GM18907 (cell line): ENCODE measurements at regions not wholly inside any gene's neighbourhood (a gene's known extent, or its start where the extent isn't known, plus 50 kb on each side); places are given as distances from the start of the nearest gene placed in this dataset.
A peak's percentile ranks its signal among the peaks of the same experiment; 100 is the strongest.

ENCODE experiments used
- ATAC-seq: cut with Tn5 transposase; IDR thresholded peaks from one replicate; pipeline ENCODE4 v1.9.1; 2021; ENCODE audit warnings: mild to moderate bottlenecking, moderate library complexity; ENCODE audit not compliant: unreplicated experiment

DNA sequence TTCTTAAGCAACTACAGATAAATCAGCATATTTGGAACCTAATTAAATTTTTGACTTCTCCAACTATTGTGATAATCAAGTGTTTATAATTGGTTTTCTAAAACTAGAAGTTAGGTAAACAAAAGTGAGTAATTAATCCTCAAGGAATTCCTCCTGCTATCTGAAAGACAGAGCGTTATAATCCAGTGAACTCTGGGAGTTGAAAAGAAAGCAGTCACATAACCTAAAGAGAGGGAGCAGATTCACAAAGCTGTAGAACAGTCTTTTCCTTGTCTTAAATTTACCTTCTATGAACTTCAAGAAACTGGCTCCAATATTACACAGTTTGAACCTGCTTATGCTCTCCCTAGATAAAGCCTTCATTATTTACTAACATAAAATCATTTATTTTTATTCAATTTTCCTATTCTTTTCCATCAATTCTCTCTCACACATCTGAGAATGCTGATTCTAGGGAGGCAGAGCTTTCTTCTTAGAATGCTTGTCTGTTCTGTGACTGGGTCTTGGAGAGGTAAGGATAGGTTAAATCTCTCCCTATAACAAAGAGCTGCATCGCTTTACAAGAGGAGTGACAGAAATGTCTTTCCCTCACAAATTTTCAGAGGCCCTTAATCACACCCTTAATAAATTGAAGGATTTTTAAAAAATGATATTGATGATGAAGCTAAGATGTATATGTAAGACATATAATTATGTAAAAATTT lies 132.8 kb downstream of the TUSC7 start:
- no peak for ATAC-seq

DNA sequence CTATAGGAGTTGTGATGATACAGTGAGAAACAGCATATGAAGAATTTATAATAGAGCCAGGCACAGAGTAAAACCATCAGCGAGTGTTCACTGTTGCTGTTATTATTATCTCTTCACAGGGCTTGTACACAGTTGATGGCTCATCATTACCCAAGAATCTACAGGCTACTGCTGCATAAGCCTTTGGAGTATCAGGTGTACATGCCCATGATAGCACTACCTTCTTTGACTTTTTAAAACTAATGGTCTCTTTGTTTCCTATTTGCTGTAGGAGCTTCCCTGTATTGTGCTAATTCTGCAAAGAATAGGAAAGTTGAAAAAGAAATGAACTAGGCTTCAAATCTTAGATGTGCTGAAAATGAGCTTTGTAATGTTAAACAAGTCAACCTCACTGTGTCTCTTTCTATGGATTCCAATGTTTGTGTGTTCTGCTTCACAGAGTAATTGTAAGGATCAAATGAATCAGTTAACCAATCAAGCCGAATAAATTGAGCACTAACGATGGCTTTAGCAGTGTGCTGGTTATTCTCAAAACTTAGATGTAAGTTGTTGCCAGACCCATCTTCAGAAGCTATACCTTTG lies 138.8 kb downstream of the TUSC7 start:
- no peak for ATAC-seq

DNA sequence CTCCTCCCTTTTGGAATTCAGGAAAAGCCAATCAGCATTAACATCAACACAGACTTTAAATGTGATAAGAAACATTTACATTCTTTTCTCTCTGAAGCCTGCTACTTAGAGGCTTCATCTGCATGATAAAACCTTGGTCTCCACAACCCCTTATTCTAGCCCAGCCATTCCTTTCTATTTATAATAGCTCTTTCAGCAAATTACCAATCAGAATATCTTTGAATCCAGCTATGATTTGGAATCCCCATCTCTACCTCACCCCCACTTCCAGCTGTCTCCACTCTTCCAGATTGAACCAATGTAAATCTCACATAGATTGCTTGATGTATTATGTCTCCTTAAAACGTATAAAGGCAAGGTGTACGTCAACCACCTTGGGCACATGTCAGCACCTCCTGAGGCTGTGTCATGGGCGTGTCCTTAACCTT lies 139.7 kb downstream of the TUSC7 start:
- ATAC-seq: no peak

DNA sequence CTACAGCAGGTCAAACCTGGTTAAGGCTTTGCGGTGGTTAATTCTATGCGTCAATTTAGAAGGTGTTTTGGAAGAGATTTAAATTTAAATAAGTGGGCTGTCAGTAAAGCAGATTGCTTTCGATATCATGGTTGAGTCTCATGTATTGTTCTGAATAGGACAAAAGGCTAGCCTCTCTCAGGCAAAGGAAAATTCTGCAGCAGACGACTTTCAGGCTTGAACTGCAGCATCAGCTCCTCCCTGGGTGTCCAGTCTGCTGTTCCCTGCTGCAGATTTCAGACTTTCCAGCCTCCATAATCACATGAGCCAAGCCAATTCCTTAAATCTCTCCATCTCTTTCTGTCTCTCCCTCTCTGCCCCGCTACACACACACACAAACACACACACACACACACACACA lies 143.2 kb downstream of the TUSC7 start:
- ATAC-seq: no peak

DNA sequence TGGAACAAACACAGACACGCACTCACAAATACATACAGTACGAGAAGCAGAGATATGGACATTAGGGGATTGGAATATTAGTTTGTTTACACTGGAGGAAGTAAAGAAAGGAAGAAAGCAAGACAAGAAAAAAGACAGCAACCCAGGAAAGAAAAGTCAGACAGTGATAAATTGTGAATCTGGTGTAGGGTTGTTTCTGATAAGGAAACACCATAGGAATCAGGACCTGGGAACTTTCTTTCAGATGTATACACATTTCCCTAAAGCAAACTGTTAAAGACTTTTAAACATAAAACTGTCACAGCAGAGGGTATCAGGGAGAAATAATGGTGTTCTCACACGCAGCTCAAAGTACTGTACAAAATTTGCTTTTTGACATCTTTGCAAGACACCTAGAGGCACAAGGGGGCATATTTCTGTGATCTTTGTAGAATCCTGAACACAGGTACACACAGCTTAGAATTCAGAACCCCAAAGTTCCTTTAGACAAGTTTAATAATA lies 153.7 kb downstream of the TUSC7 start:
- no peak for ATAC-seq

DNA sequence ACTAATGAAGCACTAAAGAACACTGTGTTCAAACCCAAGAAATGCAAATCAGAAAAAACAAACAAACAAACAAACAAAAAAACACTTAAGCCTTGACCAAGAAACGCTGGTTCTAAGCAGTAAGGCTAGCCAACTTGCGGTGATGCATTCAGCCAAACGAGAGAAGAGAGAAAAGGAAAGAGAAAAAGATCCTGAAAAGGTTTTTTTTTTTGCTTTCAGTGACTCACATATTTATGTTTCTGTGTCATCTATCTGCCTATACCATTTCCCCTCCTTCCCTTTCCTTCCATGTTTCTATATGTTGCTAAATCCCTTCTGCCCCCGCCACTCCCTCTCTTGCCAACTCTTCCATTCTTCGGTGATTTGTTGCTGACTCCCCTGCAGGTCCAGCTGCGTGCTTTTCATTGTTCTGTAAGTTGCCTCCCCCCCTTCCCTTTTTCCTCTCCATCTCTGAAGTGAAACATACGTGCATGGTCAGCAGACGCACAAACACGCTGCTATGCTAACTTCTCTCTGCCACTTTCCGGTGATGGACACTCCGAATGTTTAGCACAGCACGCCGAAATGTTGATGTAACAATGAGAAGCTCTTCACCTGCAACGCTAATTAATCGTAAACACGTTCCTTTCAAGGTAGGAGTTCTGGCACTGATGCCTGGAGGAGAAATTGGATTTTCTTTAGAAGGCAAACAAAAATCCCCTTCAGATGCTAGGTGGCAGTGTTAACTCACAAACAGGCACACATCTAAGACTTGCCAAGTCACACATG lies 154.4 kb downstream of the TUSC7 start:
- no peak for ATAC-seq

DNA sequence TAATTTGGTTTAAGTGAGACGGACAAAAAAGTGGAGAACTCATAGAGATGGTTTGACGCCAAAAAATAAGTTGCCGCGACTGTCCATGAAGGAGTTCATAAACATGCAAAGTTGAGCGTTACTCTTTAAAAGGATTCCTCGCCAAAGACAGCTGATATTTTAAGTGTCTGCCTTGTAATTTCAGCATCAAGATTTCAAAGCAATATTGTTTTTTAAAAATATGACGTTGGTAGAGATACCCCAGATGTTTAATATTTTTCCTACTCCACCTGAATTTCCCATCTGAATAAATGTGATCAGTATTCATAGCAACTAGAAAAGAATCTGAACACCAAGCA lies 155.0 kb downstream of the TUSC7 start:
- no peak for ATAC-seq

DNA sequence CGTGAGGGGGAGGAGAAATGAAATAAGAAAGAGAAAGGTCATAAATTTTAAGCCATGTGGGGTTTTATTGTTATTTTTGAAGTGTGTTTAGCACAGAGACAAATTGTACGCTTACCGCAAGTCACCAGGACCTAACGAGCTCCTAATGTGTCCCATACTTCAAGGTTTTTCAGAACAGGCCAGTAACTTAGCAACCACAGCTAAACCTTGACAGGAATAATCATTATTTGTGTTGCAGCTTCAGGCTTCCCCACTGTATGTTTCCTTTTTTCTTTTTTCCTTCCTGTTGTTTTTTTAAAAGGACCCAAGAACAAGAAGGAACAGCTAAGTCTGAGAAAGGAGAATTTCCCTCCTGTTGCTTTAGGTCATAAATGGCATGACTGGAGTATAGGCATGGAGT lies 160.8 kb downstream of the TUSC7 start:
- ATAC-seq: no peak

DNA sequence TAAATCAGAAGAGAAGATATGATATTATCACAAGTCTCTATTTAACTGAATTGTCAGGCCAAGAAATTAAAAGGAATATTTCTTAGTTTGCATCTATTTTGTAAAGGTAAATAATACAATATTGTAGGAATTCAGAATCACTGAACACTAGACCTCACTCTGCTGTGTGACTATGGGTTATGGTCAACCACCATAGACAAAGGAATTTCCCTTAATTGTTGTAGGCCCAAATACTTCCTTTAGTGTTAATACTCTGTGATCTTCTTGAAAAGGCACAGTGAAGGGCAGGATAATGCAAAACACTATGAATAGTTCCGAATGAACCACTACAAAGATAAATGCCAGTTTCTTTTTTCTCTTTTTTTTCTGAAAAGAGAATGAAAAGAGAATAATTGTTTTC lies 162.3 kb downstream of the TUSC7 start:
- no peak for ATAC-seq

DNA sequence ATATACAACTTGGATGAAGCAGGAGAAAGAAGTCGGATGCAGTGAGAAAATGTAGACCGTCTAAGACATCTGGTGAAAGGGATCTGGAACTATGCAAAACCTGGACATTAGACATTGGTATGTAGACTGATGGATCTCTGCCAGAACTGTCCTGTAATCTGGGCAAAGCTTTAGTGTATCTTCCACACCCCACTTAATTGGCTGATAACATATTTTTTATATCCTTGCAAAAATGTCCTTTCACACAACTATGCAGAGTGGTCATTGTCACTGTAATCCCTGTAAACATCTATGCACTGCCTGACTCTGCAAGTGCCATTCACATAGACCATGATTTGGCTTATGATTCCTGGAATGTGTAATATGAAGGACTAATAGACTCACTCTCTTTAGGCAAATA lies 163.1 kb downstream of the TUSC7 start:
- no peak for ATAC-seq

DNA sequence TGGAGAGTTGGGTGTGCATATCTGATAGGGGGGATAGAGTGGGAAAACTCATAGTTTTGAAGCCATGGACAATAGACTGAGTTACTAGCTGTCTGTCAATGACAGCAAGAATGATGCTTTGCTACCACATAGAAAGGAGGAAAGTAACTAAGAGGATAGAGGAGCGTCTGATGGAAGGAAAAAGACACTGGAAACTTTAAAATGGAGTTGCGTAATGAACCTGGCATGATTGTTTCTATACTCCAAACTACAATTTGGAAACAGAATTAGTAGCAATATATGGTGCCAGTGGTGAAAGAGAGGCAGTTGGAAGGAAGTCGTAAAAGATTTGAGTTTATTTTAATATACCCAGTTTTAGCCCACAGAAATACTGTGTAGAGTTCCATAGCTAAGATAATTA lies 163.6 kb downstream of the TUSC7 start:
- ATAC-seq: no peak

DNA sequence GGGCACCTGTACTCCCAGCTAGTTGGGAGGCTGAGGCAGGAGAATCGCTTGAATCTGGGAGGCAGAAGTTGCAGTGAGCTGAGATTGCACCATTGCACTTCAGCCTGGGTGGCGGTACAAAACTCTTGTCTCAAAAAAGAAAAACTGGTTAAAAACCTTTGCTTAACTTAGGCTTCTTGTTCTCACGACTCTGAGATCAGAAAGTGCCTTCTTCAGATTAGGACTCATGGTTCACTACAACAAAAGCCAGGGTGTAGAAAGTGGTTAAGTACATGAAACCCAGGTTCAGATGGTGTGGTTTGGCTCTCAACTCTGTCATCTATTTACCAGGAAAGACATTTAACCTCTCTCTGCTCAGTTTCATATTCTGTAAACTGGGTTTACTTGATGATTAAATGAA lies 168.4 kb downstream of the TUSC7 start:
- ATAC-seq: peak; percentile 81

DNA sequence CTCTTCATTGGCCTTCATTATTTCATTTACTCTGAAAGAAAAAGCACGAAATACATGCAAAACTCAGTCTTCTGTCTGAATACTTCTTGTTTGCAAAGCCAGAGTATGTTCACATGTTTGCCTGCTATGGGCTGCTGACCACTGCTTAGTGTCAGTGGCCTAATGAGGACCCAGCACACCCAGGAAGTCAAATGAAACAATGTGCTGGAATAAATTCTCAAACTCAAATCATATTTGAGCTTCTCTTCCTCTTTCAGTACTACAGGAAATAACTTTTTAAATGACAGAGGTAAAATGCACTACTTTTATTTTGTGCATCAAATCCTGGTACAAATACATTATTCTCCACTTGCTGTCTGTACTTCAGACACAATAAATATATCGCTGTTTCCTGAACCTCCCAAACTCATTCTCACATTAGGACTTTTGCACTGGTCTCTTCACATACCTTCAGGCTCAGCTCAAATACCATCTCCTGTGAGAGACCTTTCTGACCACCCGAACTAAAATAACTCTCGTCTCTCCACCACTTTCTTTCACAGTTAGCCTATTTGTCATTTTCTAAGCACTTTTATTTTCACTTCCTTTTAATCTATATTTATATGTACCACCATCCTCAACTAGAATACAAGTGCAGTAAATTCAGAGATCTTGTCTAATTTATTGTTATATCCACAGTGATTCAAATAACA lies 176.8 kb downstream of the TUSC7 start:
- ATAC-seq: peak; percentile 88

DNA sequence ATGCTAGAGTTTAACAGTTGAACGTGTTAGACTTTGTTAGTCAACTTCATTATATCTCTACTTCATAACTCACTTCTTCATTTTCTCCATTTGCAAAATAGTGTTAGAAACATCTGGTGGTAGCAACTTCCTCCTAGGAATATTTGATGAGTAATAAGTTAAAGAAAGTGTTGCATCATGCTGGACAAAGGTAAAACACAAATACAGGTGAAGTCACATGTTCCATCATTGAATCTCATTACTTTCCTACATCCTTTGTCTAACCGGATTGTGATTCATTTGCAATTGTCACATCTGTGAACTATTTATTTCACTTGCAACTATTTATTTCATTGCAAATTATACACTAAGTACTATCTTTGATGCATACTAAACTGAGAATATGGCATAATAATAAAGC lies 186.5 kb downstream of the TUSC7 start:
- no peak for ATAC-seq

DNA sequence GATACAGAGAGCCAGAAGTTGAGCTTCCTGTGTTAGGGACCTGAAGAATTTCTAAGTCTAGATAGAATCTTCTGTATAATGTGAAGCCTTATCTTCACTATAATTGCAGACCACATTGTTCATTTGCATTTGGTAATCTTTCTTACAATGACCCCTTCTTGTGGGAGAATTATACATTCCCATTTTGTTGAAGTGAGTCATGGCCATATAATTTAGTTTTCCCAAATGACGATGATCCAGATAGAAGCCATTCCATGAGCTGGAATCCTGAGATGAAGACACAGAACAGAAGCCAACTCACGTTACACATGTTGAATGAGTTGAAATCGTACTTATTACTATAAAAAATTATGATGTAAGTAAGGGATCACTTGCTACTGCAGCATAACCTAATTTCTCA lies 187.8 kb downstream of the TUSC7 start:
- ATAC-seq: no peak

DNA sequence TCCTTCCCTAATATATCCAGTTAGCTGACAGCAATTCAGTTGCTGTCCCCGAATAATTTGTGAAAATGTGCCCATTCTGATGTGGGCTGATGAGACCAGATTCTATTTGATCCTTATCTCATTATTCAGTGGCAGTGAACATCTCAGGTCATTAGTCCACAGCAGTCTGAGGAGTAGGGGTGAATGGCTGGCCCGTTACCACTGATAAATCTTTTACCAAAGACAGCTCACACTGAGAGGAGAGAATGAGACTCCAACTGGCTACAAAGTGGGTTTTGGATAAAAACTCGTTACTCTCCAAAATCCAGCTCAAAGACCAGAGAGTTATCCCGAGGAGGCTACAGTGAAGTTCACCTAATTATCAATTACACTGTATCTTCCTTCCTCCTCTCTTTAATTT lies 189.7 kb downstream of the TUSC7 start:
- no peak for ATAC-seq

DNA sequence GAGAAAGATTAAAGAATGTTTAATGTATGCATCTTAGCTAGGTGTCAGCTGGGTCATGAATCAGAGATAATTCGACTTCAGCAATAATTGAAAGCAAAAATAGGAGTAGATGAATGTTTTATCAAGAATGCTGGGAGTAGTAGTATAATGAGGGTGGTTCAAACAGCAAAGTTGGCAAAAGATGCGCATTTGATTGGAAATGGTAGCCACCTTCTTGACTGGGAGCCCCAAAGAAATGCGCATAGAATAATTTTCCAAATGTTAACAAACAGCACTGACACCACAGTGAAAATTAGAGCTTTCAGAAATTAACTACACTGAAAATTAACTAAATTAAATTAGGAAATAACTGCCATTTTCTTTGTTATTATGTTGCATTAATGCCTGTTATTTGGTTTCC lies 195.8 kb downstream of the TUSC7 start:
- no peak for ATAC-seq

DNA sequence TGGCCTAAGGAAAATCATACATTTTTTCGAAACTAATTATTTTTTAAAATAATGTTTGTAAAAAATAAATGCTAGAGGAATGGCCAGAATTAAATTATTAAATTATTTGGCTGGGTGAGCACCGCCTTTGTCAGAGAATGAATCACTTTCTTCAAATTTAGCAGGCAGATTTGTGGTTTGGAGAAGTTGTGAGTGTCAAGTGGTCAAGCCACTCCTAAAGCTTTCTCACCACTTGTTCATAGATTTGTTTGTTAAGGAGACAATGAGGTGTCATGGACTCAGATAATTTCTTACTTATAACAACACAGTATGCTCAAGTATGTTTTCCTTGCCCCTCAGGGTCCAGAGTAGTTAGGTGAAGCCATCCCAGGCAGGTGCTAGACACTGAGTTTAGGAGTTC lies 196.2 kb downstream of the TUSC7 start:
- no peak for ATAC-seq

DNA sequence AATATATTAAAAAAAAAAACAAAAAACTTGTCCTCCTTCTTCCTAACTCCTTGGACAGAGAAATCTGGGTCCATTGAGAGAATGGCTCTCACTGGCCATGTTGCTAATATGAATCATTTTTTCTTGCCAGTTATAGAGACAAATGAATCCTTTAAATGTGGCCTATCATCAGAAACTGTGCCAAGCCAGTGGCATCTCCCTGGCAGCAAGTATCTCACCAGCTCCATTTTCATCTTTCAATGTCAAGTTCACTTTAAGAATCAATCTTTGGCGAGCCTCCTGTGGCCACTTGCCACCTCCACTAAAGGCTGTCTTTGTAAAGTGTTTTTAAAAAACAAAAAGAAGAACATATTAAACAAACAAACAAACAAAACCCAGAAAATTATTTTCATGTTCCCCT lies 202.5 kb downstream of the TUSC7 start:
- ATAC-seq: no peak

DNA sequence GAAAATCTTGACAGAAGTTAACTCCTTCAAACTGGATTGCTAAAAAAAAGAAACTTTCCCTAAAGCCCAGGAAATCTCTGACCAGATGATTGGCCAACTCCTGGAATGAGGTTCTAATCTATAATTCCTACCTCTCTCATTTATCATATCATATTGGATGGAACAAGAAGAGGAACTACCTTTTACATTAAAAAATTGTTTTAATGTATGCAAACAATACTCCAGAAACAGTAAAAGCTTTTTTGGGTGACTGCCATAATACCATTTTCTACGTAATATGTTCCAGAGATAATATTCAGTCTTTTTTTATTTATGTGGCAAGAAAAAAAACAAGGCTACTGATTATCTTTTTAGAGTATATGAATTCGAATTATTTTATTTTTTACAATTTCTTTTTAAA lies 204.4 kb downstream of the TUSC7 start:
- no peak for ATAC-seq

DNA sequence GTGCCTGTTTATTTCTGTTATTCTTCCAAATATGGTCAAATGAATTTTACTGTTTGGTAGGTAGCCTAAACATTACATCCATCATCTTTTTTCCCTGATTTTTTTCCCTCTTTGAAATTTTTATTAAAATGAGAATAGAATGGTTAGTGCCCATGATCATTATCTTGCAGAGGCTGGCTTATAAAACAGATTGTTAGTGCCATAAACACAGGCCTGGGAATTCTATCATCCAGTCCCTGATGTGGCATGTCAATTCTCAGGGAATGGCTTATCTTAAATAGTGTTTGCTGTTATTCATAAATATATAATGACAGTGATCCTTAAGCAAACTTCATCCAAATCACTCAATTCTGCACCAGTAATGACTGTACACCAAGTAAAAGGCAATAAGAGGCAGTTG lies 207.3 kb downstream of the TUSC7 start:
- no peak for ATAC-seq
